ENCODE measurements at regions not wholly inside any gene's neighbourhood (a gene's known extent, or its start where the extent isn't known, plus 50 kb on each side); places are given as distances from the start of the nearest gene placed in this dataset.

DNA sequence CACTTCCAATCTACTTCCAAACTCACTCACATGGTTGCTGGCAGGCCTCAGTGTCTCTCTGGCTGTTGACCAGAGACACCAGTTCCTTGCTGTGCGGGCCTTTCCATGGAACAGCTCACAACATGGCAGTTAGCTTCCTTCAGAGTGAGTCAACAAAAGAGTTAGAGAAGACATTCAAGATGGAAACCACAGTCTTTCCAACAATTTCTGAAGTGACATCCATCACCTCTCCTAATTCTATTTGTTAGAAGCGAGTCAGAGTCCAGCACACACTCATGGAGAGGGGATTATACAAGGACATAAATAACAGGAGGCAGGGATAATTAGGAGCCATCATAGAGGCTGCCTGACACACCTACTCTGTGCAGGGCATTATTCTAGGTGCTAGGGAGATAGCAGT, 62.5 kb upstream of the TMEM164 start:
- TF ChIP-seq, protein P1, sequence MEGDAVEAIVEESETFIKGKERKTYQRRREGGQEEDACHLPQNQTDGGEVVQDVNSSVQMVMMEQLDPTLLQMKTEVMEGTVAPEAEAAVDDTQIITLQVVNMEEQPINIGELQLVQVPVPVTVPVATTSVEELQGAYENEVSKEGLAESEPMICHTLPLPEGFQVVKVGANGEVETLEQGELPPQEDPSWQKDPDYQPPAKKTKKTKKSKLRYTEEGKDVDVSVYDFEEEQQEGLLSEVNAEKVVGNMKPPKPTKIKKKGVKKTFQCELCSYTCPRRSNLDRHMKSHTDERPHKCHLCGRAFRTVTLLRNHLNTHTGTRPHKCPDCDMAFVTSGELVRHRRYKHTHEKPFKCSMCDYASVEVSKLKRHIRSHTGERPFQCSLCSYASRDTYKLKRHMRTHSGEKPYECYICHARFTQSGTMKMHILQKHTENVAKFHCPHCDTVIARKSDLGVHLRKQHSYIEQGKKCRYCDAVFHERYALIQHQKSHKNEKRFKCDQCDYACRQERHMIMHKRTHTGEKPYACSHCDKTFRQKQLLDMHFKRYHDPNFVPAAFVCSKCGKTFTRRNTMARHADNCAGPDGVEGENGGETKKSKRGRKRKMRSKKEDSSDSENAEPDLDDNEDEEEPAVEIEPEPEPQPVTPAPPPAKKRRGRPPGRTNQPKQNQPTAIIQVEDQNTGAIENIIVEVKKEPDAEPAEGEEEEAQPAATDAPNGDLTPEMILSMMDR (IDR thresholded peaks at IDR 0.05), result no peak
- TF ChIP-seq POLR2AphosphoS5 (IDR thresholded peaks at IDR 0.05; ENCODE audit: insufficient read depth in 1 of 2, low read depth in 1 of 2) (no peak), POLR2A (IDR thresholded peaks at IDR 0.05) (no peak)
- intact Hi-C loops (cut with DNase I), result no loop called here
- H3K4me1 ChIP-seq, result no peaks in the 10 kb centered on the region
- H3K4me3 ChIP-seq, result no peak overlapping the region
- no peak for DNase-seq (ENCODE audit: extremely low spot score in 2 of 2)
- no peak overlapping the region for H3K27ac ChIP-seq
- H3K36me3 ChIP-seq, result no peaks in the 10 kb centered on the region
- H3K9me3 ChIP-seq, result no peaks in the 10 kb centered on the region
- H3K27me3 ChIP-seq, result no peaks in the 10 kb centered on the region

DNA sequence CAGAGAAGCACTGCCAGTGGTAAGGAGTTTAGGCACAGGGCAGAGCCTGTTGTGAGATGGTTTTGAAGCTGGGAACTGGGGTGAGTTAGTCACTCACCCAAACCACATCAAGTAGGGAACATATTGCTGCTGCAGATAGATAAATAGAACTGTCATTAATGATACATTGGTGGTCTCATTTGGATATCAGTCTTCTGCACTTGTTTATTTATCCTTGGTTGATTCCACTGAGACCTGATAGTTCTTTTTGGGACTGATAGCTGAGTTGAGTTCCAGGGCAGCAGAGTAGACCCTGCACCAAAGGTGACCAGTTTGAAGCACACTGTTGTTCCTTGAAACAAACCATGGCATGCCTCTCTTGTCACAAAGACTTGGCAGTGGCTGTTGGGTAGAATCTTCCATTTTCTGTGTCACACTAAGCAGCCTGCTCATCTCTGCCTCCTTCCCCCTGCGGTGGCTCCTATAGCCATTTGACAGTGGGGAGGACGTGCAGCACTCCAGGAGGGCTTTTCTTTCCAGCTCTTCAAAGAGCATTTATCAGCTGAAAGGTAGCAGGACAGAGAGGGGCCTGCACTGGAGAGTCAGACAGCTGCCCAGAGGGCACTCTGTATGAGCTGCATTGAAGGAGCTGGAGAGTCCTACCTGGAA, 59.7 kb upstream of the TMEM164 start:
- no peaks in the 10 kb centered on the region for H3K9me3 ChIP-seq
- intact Hi-C loops (cut with DNase I), result no loop called here
- H3K27ac ChIP-seq, result no peak overlapping the region
- no peaks in the 10 kb centered on the region for H3K4me1 ChIP-seq
- no peak overlapping the region for H3K4me3 ChIP-seq
- no peaks in the 10 kb centered on the region for H3K27me3 ChIP-seq
- TF ChIP-seq, protein P1 (IDR thresholded peaks at IDR 0.05), result no peak
- TF ChIP-seq POLR2AphosphoS5 (IDR thresholded peaks at IDR 0.05; ENCODE audit: insufficient read depth in 1 of 2, low read depth in 1 of 2), result no peak
- no peak for TF ChIP-seq POLR2A (IDR thresholded peaks at IDR 0.05)
- no peak for DNase-seq (ENCODE audit: extremely low spot score in 2 of 2)
- H3K36me3 ChIP-seq, result no peaks in the 10 kb centered on the region

GRCh38 chrX:109943740-109944092, 59.2 kb upstream of the TMEM164 start:
- Histone ChIP-seq H3K36me3 (no peaks in the 10 kb centered on the region), H3K4me3 (no peak overlapping the region), H3K27me3 (no peaks in the 10 kb centered on the region), H3K9me3 (no peaks in the 10 kb centered on the region), H3K27ac (no peak overlapping the region), H3K4me1 (no peaks in the 10 kb centered on the region)
- no peak for TF ChIP-seq POLR2AphosphoS5 (IDR thresholded peaks at IDR 0.05; ENCODE audit: insufficient read depth in 1 of 2, low read depth in 1 of 2)
- TF ChIP-seq POLR2A (IDR thresholded peaks at IDR 0.05), result no peak
- intact Hi-C loops (cut with DNase I), result no loop called here
- DNase-seq (ENCODE audit: extremely low spot score in 2 of 2), result no peak

DNA sequence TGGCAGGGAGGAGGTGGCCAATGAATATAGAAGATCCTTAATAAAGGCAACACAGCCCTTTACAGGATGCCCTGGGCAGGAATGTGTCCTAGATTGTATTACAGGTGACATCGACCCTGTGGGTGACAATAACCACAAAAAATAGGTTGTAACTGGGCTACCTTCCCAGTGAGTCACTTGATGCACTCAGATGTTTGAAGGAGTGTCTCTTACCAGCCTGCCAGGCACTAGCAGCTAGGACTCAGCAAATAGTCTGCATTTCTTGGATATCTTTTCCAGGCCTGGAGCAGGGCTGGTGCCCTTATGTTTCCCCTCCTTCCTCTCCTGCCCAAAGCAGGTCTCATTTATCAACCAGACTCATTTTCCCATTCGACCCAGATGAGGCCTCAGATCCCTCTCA, 50.9 kb upstream of the TMEM164 start:
- no peak overlapping the region for H3K27ac ChIP-seq
- H3K9me3 ChIP-seq, result no peaks in the 10 kb centered on the region
- no peaks in the 10 kb centered on the region for H3K27me3 ChIP-seq
- intact Hi-C loops (cut with DNase I), result no loop called here
- TF ChIP-seq, protein P1 (IDR thresholded peaks at IDR 0.05), result no peak
- TF ChIP-seq POLR2A (IDR thresholded peaks at IDR 0.05) (no peak), POLR2AphosphoS5 (IDR thresholded peaks at IDR 0.05; ENCODE audit: insufficient read depth in 1 of 2, low read depth in 1 of 2) (no peak)
- no peak for DNase-seq (ENCODE audit: extremely low spot score in 2 of 2)
- H3K4me1 ChIP-seq, result no peaks in the 10 kb centered on the region
- no peak overlapping the region for H3K4me3 ChIP-seq
- no peaks in the 10 kb centered on the region for H3K36me3 ChIP-seq

- TF ChIP-seq, protein P1 (IDR thresholded peaks at IDR 0.05), result no peak
- no peak for TF ChIP-seq POLR2AphosphoS5 (IDR thresholded peaks at IDR 0.05; ENCODE audit: insufficient read depth in 1 of 2, low read depth in 1 of 2)
- TF ChIP-seq POLR2A (IDR thresholded peaks at IDR 0.05), result no peak
- no peak overlapping the region for H3K27ac ChIP-seq
- no peaks in the 10 kb centered on the region for H3K27me3 ChIP-seq
Measured at GRCh38 chrX:109952985-109953905, 49.7 kb upstream of the TMEM164 start.

More at GRCh38 chrX:109952985-109953905, 49.7 kb upstream of the TMEM164 start:
- no peaks in the 10 kb centered on the region for H3K36me3 ChIP-seq
- no peaks in the 10 kb centered on the region for H3K4me1 ChIP-seq
- H3K4me3 ChIP-seq, result no peak overlapping the region
- intact Hi-C loops (cut with DNase I), result no loop called here
- no peaks in the 10 kb centered on the region for H3K9me3 ChIP-seq
- DNase-seq (ENCODE audit: extremely low spot score in 2 of 2), result no peak
